ENCODE measurements at regions not wholly inside any gene's neighbourhood (a gene's known extent, or its start where the extent isn't known, plus 50 kb on each side); places are given as distances from the start of the nearest gene placed in this dataset.

- Histone ChIP-seq H3K4ac (replicated peaks; ENCODE audit: insufficient read length, low read depth, low read length) (no peak overlapping the region), H4K8ac (ENCODE audit: extremely low read depth, insufficient read depth, low read length) (no peak overlapping the region), H4K91ac (replicated peaks; ENCODE audit: insufficient read length, low read length) (no peak overlapping the region), H2BK20ac (ENCODE audit: low read length) (no peak overlapping the region), H3K9ac (replicated peaks in 1 of 4; ENCODE audit: extremely low read depth in 1 of 4, low read depth in 3 of 4, low read length in 3 of 4) (no peak overlapping the region), H3K23ac (ENCODE audit: insufficient read length) (no peak overlapping the region), H2BK5ac (ENCODE audit: low read depth, low read length) (no peak overlapping the region), H2AK5ac (ENCODE audit: low read depth, low read length) (no peak overlapping the region), H4K20me1 (replicated peaks in 1 of 2; ENCODE audit: control insufficient read depth in 1 of 2, insufficient read depth in 2 of 2, low read length in 2 of 2) (no peaks in the 10 kb centered on the region), H3K27me3 (replicated peaks in 1 of 4; ENCODE audit: control insufficient read depth in 3 of 4, extremely low read depth in 1 of 4, insufficient read depth in 3 of 4, low read length in 3 of 4) (no peaks in the 10 kb centered on the region), H3K18ac (ENCODE audit: extremely low read depth, low read length) (no peak overlapping the region), H2BK15ac (ENCODE audit: low read length) (no peak overlapping the region), H3K36me3 (ENCODE audit: control insufficient read depth in 2 of 4, insufficient read depth in 4 of 4, low read length in 3 of 4) (no peaks in the 10 kb centered on the region), H3K9me3 (ENCODE audit: insufficient read depth in 2 of 2, low read depth in 1 of 2, low read length in 1 of 2) (peaks cover 0 to 8% of the 10 kb centered on the region in 2 experiments), H3K79me2 (ENCODE audit: control insufficient read depth in 1 of 2, insufficient read depth in 2 of 2, low read length in 2 of 2) (no peaks in the 10 kb centered on the region), H2AFZ (ENCODE audit: low read length) (no peak overlapping the region), H3K4me3 (ENCODE audit: extremely low read depth in 1 of 4, insufficient read depth in 2 of 4, low read depth in 3 of 4, low read length in 4 of 4) (no peak overlapping the region), H2BK12ac (ENCODE audit: low read depth, low read length) (no peak overlapping the region), H3K4me2 (ENCODE audit: insufficient read depth in 1 of 2, low read depth in 2 of 2, low read length in 2 of 2) (no peak overlapping the region), H2BK120ac (replicated peaks; ENCODE audit: low read depth, low read length) (no peak overlapping the region), H3K27ac (ENCODE audit: low read depth, low read length) (no peak overlapping the region), H3K4me1 (replicated peaks in 1 of 4; ENCODE audit: control insufficient read depth in 3 of 4, insufficient read depth in 4 of 4, low read length in 3 of 4) (peaks cover 0 to 2% (median 0%) of the 10 kb centered on the region in 4 experiments; a peak in 1 of 7 replicates), H3K56ac (replicated peaks; ENCODE audit: insufficient read length, low read depth, low read length) (no peak overlapping the region), H3K14ac (ENCODE audit: insufficient read length) (no peak overlapping the region), H3K79me1 (ENCODE audit: low read depth, low read length) (no peaks in the 10 kb centered on the region), H3K23me2 (ENCODE audit: low read depth, low read length) (no peaks in the 10 kb centered on the region), H4K5ac (ENCODE audit: insufficient read length, low read depth, low read length) (no peak overlapping the region)
- 96% methylated on average over 7 of the region's 7 CpGs; no CpG with 5 or more reads in 1 of the 2 experiments for WGBS, 2 experiments (ENCODE audit: extremely low coverage in 1 of 2, insufficient coverage in 1 of 2, insufficient read length in 1 of 2, insufficient replicate concordance in 2 of 2, low coverage in 1 of 2, low lambda C conversion rate in 2 of 2, missing lambda C conversion rate in 1 of 2)
- FAIRE-seq: no peak
- DNase-seq (ENCODE audit: low read depth in 1 of 2, low spot score in 2 of 2): no peak
- POLR2A ChIA-PET (ENCODE audit: partially characterized antibody): no interaction called here
- CTCF ChIA-PET (ENCODE audit: partially characterized antibody): interaction anchor here (2.5 kb wide), 1 partner anchor 9 kb away, joined by 14 read pairs; no protein-coding TSS in a partner anchor
- no peak for TF ChIP-seq SIN3A (conservative IDR thresholded peaks at IDR 0.05 in 1 of 2, IDR thresholded peaks at IDR 0.05 in 1 of 2; ENCODE audit: low read depth in 1 of 2, low read length in 2 of 2)
- TF ChIP-seq SP4 (IDR thresholded peaks at IDR 0.05; ENCODE audit: low read length): no peak
- no peak for TF ChIP-seq BCL11A (IDR thresholded peaks at IDR 0.05; ENCODE audit: low read depth in 2 of 2, low read length in 2 of 2)
- TF ChIP-seq RXRA (IDR thresholded peaks at IDR 0.05; ENCODE audit: insufficient read depth, low read depth, low read length): no peak
- no peak for TF ChIP-seq SP1 (IDR thresholded peaks at IDR 0.05; ENCODE audit: low read depth, low read length)
- TF ChIP-seq BACH1 (IDR thresholded peaks at IDR 0.05; ENCODE audit: low read length): no peak
- TF ChIP-seq PHF8 (conservative IDR thresholded peaks at IDR 0.05; ENCODE audit: low read depth, low read length): no peak
- no peak for TF ChIP-seq EP300 (IDR thresholded peaks at IDR 0.05; ENCODE audit: borderline replicate concordance in 1 of 2, low read depth in 2 of 2, low read length in 2 of 2)
- no peak for TF ChIP-seq CHD1 (IDR thresholded peaks at IDR 0.05; ENCODE audit: low read depth, low read length)
- TF ChIP-seq POLR2AphosphoS5 (IDR thresholded peaks at IDR 0.05; ENCODE audit: low read depth, low read length): no peak
- no peak for TF ChIP-seq TAF7 (optimal IDR thresholded peaks at IDR 0.05; ENCODE audit: borderline replicate concordance, low read depth, low read length)
- TF ChIP-seq SIRT6 (IDR thresholded peaks at IDR 0.05; ENCODE audit: low read length): no peak
Measured at GRCh38 chr1:99535470-99536164, 110.3 kb upstream of the PALMD start.
